Osteocyte (in vitro differentiated cells): ENCODE measurements at regions not wholly inside any gene's neighbourhood (a gene's known extent, or its start where the extent isn't known, plus 50 kb on each side); places are given as distances from the start of the nearest gene placed in this dataset.
A peak's percentile ranks its signal among the peaks of the same experiment; 100 is the strongest.

ENCODE experiments used
- DNase-seq: peaks from one replicate; pipeline ENCODE4 v3.0.0; 2021; ENCODE audit warnings: mixed read lengths; ENCODE audit not compliant: unreplicated experiment; ENCODE audit errors: extremely low spot score
- H3K27ac Mint-ChIP-seq: one replicate; pipeline ENCODE4 v1.8.0; 2021; ENCODE audit warnings: mild to moderate bottlenecking, mixed read lengths; ENCODE audit not compliant: unreplicated experiment
- H3K27me3 Mint-ChIP-seq: one replicate; pipeline ENCODE4 v1.8.0; 2021; ENCODE audit warnings: mixed read lengths; ENCODE audit not compliant: unreplicated experiment
- H3K36me3 Mint-ChIP-seq: one replicate; pipeline ENCODE4 v1.8.0; 2021; ENCODE audit warnings: mixed read lengths; ENCODE audit not compliant: unreplicated experiment
- H3K4me1 Mint-ChIP-seq: one replicate; pipeline ENCODE4 v1.8.0; 2021; ENCODE audit warnings: mixed read lengths; ENCODE audit not compliant: unreplicated experiment
- H3K4me3 Mint-ChIP-seq: one replicate; pipeline ENCODE4 v1.8.0; 2021; ENCODE audit warnings: mild to moderate bottlenecking, moderate library complexity, mixed read lengths; ENCODE audit not compliant: unreplicated experiment
- H3K9me3 Mint-ChIP-seq: one replicate; pipeline ENCODE4 v1.8.0; 2021; ENCODE audit warnings: mixed read lengths; ENCODE audit not compliant: unreplicated experiment
- CTCF ChIP-seq: fragments of 200-600 bp; sonication (generic); IDR thresholded peaks from 2 replicates; pipeline ENCODE4 v1.5.0; 2021; ENCODE audit warnings: antibody characterized with exemption, mild to moderate bottlenecking, moderate library complexity
- microRNA-seq: library from miRNA; unstranded; fragments of <30 nt; microRNA quantifications from one replicate; pipeline ENCODE4 v1.1.0, GENCODE V29; 2020; ENCODE audit not compliant: unreplicated experiment

GRCh38 chr7:131274986-131275385 lies 52.7 kb upstream of the MKLN1 start:
- no peak for TF ChIP-seq CTCF
- H3K4me1 Mint-ChIP-seq: no peaks in the 10 kb centered on the region
- no peak overlapping the region for H3K4me3 Mint-ChIP-seq
- no peak overlapping the region for H3K27ac Mint-ChIP-seq
- DNase-seq: no peak
- H3K36me3 Mint-ChIP-seq: no peaks in the 10 kb centered on the region
- no peaks in the 10 kb centered on the region for H3K9me3 Mint-ChIP-seq
- peaks cover 23% of the 10 kb centered on the region for H3K27me3 Mint-ChIP-seq

GRCh38 chr7:131276190-131276589 lies 51.5 kb upstream of the MKLN1 start:
- Mint-ChIP-seq H3K27me3 (peaks cover 23% of the 10 kb centered on the region), H3K36me3 (no peaks in the 10 kb centered on the region), H3K4me3 (no peak overlapping the region), H3K27ac (no peak overlapping the region), H3K9me3 (no peaks in the 10 kb centered on the region), H3K4me1 (no peaks in the 10 kb centered on the region)
- DNase-seq: no peak
- no peak for TF ChIP-seq CTCF

GRCh38 chr7:131276748-131277147 lies 50.9 kb upstream of the MKLN1 start:
- Mint-ChIP-seq H3K27me3 (peaks cover 23% of the 10 kb centered on the region), H3K4me3 (no peak overlapping the region), H3K4me1 (no peaks in the 10 kb centered on the region), H3K9me3 (no peaks in the 10 kb centered on the region), H3K36me3 (no peaks in the 10 kb centered on the region), H3K27ac (no peak overlapping the region)
- DNase-seq: no peak
- TF ChIP-seq CTCF: no peak

Small RNAs in the stretch of these regions (microRNA-seq; reads per million reads assigned to microRNA genes)
- 569 reads per million, percentile 74 among the genes with 10 or more reads in this experiment for gene MIR29A
